Dermis microvascular lymphatic vessel endothelial cell (primary cell): ENCODE measurements at regions not wholly inside any gene's neighbourhood (a gene's known extent, or its start where the extent isn't known, plus 50 kb on each side); places are given as distances from the start of the nearest gene placed in this dataset.
A peak's percentile ranks its signal among the peaks of the same experiment; 100 is the strongest.
"Not testable (repeated sequence)": the region's sequence is repeated elsewhere in the genome, so short reads cannot be mapped to it uniquely, and the experiment has no call there.

Source experiments
- DNase-seq, 2 donors: peaks; one replicate each; pipeline versions ENCODE4 v3.0.0 to v3.0.0-alpha.2; 2010; ENCODE audit warnings: low read depth in 2 of 2

GRCh38 chrX:16319929-16320328, 152.6 kb downstream of the MAGEB17 start:
- DNase-seq, result no peak

- DNase-seq, result no peak
Measured at GRCh38 chrX:16320765-16321355, 153.6 kb downstream of the MAGEB17 start.

- no peak for DNase-seq
Measured at GRCh38 chrX:16333453-16333852, 166.2 kb downstream of the MAGEB17 start.

- no peak for DNase-seq
Measured at GRCh38 chrX:16335181-16335580, 167.9 kb downstream of the MAGEB17 start.

- no peak for DNase-seq
Measured at GRCh38 chrX:16347968-16348670, 180.8 kb downstream of the MAGEB17 start.

DNA sequence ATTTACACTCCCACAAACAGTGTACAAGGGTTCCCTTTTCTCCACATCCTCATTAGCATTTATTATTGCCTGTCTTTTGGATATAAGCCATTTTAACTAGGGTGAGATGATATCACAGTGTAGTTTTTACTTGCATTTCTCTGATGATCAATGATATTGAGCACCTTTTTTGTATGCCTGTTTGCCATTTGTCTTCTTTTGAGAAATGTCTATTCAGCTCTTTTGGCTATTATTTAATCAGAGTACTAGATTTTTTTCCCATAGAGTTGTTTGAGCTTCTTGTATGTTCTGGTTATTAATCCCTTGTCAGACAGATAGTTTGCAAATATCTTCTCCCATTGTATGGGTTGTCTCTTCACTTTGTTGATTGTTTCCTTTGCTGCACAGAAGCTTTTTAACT, 190.6 kb downstream of the MAGEB17 start:
- no peak for DNase-seq

- not testable (repeated sequence) for DNase-seq
Measured at GRCh38 chrX:16360056-16360455, 192.8 kb downstream of the MAGEB17 start.

DNA sequence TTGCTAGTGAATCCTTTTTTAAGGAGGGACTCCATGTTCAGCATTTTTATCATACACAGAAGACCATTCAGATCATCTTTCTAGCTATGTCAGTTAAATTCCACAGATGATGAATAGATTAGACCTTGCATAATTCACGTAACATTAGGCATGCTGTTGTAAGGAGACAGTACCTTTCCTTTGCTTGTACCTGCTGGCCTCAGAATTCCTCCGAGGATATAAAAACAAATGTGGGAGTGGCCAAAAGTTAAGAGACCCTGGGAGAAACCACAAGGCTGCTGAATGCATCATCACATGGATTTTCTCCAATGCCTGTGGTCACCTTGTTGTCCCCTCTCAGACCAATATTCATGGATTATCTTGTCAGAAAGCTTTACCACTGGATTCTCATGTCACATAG, 201.4 kb downstream of the MAGEB17 start:
- no peak for DNase-seq

- no peak for DNase-seq
Measured at GRCh38 chrX:16376056-16376455, 208.8 kb downstream of the MAGEB17 start.

GRCh38 chrX:16386126-16386525, 218.8 kb downstream of the MAGEB17 start:
- DNase-seq, result no peak

GRCh38 chrX:16392597-16392996, 225.3 kb downstream of the MAGEB17 start:
- no peak for DNase-seq

DNA sequence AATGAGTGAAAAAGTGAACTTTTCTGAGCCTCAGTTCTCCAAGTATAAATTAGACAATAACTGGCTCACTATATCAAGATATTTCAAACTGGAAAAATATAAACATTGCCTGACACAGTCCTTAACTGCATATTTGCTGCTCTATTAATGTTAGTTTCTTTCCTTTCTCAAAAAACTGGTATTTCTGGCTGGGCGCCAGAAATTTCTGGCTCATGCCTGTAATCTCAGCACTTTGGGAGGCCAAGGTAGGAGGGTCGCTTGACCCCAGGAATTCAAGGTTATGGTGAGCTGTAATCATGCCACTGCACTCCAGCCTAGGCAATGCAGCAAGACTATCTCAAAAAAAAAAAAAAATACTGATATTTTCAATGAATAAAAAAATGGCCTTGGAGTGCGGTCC, 227.0 kb downstream of the MAGEB17 start:
- DNase-seq, result peak in 1 of 2 donors; percentile 2

GRCh38 chrX:16403808-16404207, 236.5 kb downstream of the MAGEB17 start:
- DNase-seq, result no peak

GRCh38 chrX:16416588-16416987, 233.4 kb upstream of the S100G start:
- DNase-seq, result no peak

DNA sequence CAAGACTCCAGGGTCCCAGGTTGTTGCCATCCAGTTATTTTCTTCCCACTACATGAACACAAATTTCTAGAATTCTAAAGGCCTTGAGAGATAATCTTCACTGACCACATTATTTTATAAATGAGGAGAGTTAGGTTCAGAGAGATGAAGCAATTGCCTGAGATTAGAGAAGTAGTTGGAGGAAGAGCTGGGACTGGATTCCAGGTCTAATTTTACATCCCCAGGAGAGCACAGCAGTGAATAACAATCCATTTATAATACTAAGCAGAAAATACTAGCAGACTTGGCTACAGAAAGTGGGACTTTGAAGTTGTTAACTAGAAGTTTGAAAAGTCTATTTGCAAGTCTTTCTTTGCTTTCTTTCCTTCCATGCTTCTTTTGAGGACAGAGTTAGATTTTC, 231.3 kb upstream of the S100G start:
- DNase-seq, result no peak

GRCh38 chrX:16427668-16428067, 222.3 kb upstream of the S100G start:
- DNase-seq, result no peak

GRCh38 chrX:16429406-16429805, 220.6 kb upstream of the S100G start:
- DNase-seq, result no peak

GRCh38 chrX:16431266-16431665, 218.7 kb upstream of the S100G start:
- no peak for DNase-seq

DNA sequence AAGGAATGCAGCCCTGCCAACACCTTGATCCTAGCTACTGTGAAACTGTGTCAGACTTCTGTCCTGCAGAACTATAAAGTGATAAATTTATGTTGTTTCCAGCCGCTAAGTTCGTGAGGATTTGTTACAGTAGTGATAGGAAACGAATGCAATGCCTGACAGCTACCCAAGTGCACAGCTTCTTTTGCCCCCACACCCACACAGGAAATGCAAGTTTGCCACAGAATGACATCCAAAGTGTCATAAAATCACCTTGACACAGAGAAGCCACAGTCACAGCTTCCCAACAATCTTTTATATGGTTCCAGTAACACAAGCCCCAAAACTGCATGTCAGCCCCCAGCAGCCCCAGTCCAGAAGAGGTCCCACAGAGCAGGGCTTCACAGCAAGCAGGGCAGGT, 216.9 kb upstream of the S100G start:
- DNase-seq, result no peak

DNA sequence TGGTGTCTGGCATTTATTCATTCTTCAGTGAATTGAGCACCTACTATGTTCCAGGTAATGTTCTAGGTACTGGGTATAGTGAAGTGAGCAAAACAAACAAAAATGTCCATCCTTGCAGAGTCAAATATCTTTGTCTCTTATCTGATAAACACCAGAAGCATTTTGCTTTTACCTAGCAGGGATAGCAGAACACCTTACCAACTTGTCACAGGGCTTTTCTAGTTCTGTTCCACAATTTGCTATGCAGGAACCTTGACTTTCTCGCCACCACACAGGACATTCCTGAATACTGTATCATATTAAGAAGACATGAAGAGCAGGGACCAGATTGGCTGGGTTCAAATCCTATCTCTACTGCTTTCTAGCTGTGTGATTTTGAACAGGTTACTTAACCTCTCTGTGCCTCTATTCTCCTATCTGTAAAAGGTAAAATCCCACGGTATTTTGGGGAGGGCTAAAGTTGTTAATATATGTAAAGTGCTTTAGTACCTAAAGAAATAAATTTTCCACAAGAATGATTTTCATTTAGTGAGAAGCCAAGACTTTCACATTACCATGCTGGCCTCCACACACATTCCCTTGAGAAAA, 214.5 kb upstream of the S100G start:
- DNase-seq, result no peak

DNA sequence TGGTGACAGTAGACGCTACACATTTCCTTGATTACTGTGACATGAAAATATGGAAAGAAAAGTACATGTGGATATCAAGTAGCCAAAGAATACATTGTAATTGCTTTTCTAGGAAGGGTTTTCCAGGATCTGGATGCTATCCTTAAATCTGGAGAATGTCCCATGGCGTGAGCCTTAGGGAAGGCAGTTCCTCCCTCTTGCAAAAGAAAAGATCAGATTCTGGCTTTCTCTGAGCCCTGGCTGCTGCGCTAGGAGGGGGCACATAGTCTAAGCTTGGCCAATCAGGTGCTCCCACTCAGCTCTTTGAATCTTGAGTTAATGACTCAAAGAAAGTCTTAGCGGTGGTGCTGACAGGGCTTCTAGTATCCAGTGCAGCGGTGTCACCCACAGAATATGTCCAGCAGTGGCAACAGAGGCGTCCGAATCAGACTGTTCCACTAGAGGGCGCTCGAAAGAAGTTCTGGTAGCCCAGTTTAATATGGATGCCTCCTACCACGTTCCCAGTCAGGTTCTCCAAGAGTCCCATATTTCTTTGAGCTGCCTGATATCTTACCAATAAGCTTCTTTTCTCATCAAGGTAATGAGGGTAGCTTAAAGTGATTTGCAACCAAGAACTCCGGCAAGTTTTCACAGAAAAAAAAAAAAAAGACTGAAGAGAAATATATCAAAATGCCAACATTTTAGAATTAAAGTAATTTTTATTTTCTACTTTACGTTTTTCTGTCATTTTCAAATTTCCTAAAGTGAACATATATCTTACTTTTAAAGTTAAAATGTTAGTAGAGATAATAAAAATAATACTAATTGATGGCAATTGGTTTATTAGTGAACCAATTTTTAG, 213.4 kb upstream of the S100G start:
- peak; percentile 54 to 67 for DNase-seq

- DNase-seq, result no peak
Measured at GRCh38 chrX:16440446-16440845, 209.5 kb upstream of the S100G start.
